ENCODE measurements at regions not wholly inside any gene's neighbourhood (a gene's known extent, or its start where the extent isn't known, plus 50 kb on each side); places are given as distances from the start of the nearest gene placed in this dataset.

GRCh38 chr13:103471896-103472295 is 405.7 kb upstream of the SLC10A2 start:
- no peak for TF ChIP-seq MAFK (IDR thresholded peaks at IDR 0.05; ENCODE audit: low read depth, low read length)
- no peak for TF ChIP-seq POLR2A (IDR thresholded peaks at IDR 0.05; ENCODE audit: low read depth, low read length)
- TF ChIP-seq CTCF (conservative IDR thresholded peaks at IDR 0.05; ENCODE audit: low read depth, low read length), result no peak
- no peak for TF ChIP-seq CEBPB (IDR thresholded peaks at IDR 0.05; ENCODE audit: low read depth, low read length)
- TF ChIP-seq RAD21 (IDR thresholded peaks at IDR 0.05; ENCODE audit: low read length), result no peak
- no peak for TF ChIP-seq RCOR1 (IDR thresholded peaks at IDR 0.05; ENCODE audit: insufficient replicate concordance, low read length)
- no peak for TF ChIP-seq NFE2L2 (IDR thresholded peaks at IDR 0.05; ENCODE audit: low read depth, low read length)
- TF ChIP-seq ELK1 (IDR thresholded peaks at IDR 0.05; ENCODE audit: borderline replicate concordance, low read depth, low read length), result no peak
- no peak for TF ChIP-seq MXI1 (IDR thresholded peaks at IDR 0.05; ENCODE audit: borderline replicate concordance, low read depth, low read length)
- no peak for TF ChIP-seq MAZ (IDR thresholded peaks at IDR 0.05; ENCODE audit: borderline replicate concordance, low read depth, low read length)
- TF ChIP-seq SMC3 (IDR thresholded peaks at IDR 0.05; ENCODE audit: low read depth, low read length), result no peak
- TF ChIP-seq USF2 (IDR thresholded peaks at IDR 0.05; ENCODE audit: low read depth, low read length), result no peak
- TF ChIP-seq FOS (IDR thresholded peaks at IDR 0.05; ENCODE audit: low read depth, low read length), result no peak
- TF ChIP-seq RFX5 (IDR thresholded peaks at IDR 0.05; ENCODE audit: low read depth, low read length), result no peak

All from IMR-90 (cell line).